NCI-H446 (cell line): ENCODE measurements at regions not wholly inside any gene's neighbourhood (a gene's known extent, or its start where the extent isn't known, plus 50 kb on each side); places are given as distances from the start of the nearest gene placed in this dataset.
"Not testable (repeated sequence)": the region's sequence is repeated elsewhere in the genome, so short reads cannot be mapped to it uniquely, and the experiment has no call there.

Source experiments
- DNase-seq, 2 experiments: peaks; one replicate each; lab custom pipeline; 2025; lab: John Stamatoyannopoulos, UW

GRCh38 chr6:139712830-139713229 lies 338.4 kb upstream of the CITED2 start:
- no peak for DNase-seq

- DNase-seq = peak; percentile 21 to 27
These were observed 337.5 kb upstream of the CITED2 start for GRCh38 chr6:139711804-139712585.

GRCh38 chr6:139710556-139710955 lies 336.1 kb upstream of the CITED2 start:
- no peak for DNase-seq

GRCh38 chr6:139708337-139709199 lies 334.1 kb upstream of the CITED2 start:
- DNase-seq = no peak

- DNase-seq = no peak
These were observed 332.5 kb upstream of the CITED2 start for GRCh38 chr6:139706912-139707311.

- DNase-seq = no peak
These were observed 330.8 kb upstream of the CITED2 start for GRCh38 chr6:139705284-139705683.

GRCh38 chr6:139703780-139704179 lies 329.3 kb upstream of the CITED2 start:
- no peak for DNase-seq

- no peak for DNase-seq
These were observed 328.3 kb upstream of the CITED2 start for GRCh38 chr6:139702706-139703105.

GRCh38 chr6:139701695-139702094 lies 327.2 kb upstream of the CITED2 start:
- no peak for DNase-seq

- no peak for DNase-seq
These were observed 326.6 kb upstream of the CITED2 start for GRCh38 chr6:139701003-139701402.

GRCh38 chr6:139699911-139700310 lies 325.5 kb upstream of the CITED2 start:
- no peak for DNase-seq

- no peak for DNase-seq
These were observed 324.9 kb upstream of the CITED2 start for GRCh38 chr6:139699335-139699734.

- no peak for DNase-seq
These were observed 324.2 kb upstream of the CITED2 start for GRCh38 chr6:139698526-139699176.

GRCh38 chr6:139697856-139698255 lies 323.4 kb upstream of the CITED2 start:
- not testable (repeated sequence) for DNase-seq

- not testable (repeated sequence) for DNase-seq
These were observed 322.5 kb upstream of the CITED2 start for GRCh38 chr6:139696991-139697390.

GRCh38 chr6:139695361-139695760 lies 320.9 kb upstream of the CITED2 start:
- DNase-seq = no peak

GRCh38 chr6:139693735-139694134 lies 319.3 kb upstream of the CITED2 start:
- DNase-seq = no peak

- no peak for DNase-seq
These were observed 315.6 kb upstream of the CITED2 start for GRCh38 chr6:139690007-139690406.

GRCh38 chr6:139687055-139687454 lies 312.6 kb upstream of the CITED2 start:
- no peak for DNase-seq

GRCh38 chr6:139686308-139686707 lies 311.9 kb upstream of the CITED2 start:
- no peak for DNase-seq

- no peak for DNase-seq
These were observed 310.6 kb upstream of the CITED2 start for GRCh38 chr6:139685009-139685408.

- DNase-seq = no peak
These were observed 306.4 kb upstream of the CITED2 start for GRCh38 chr6:139680819-139681218.
